M059J (cell line): ENCODE measurements at regions not wholly inside any gene's neighbourhood (a gene's known extent, or its start where the extent isn't known, plus 50 kb on each side); places are given as distances from the start of the nearest gene placed in this dataset.
"Not testable (repeated sequence)": the region's sequence is repeated elsewhere in the genome, so short reads cannot be mapped to it uniquely, and the experiment has no call there.

ENCODE experiments used
- DNase-seq: peaks from one replicate; pipeline ENCODE4 v3.0.0-alpha.2; 2012; ENCODE audit warnings: low read depth

DNA sequence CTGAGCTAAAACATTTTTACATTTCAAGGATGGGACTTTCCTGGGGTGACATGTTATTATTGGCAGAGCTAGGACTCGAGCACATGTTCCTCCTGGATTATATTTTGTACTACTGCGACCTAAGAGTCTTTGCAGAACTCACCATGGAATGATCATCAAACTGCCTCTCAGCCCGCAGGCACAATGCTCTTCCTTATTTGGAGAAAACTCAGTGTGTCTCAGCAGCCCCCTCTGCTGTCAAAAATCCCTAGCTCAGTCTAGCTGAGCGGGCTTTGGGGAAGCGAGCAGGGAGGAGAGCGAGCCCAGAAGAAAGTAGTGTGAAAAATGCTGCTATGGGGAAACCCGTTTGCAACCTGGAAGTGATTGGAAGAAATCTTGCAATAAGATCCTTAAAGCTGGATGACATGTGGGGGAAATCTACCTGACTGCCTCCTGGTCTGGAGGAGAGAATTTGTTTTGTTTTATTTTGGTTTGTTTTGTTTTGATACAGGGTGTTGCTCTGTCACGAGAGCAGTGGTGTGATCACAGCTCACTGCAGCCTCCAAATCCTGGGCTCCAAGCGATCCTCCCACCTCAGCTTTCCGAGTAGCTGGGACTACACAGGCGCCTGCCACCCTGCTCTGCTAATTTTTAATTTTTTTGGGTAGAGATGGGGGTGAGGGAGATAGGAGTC is 89.9 kb upstream of the CLINT1 start:
- DNase-seq: peak; percentile 95

DNA sequence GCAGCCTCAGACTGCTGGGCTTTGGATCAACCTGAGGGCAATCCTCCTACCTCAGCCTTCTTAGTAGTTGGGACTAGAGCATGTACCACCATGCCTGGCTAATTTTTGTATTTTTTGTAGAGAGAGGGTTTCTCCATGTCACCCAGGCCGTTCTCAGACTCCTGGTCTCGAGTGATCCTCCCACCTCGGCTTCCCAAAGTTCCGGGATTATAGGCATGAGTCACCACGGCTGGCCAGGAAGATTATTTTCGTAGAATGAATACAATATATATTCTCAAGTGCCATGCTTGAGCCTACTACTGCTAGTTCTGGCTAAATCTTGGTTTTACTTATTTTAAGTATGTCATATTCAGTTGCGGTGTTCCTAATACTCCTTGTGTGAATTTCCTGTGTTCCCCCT is 88.2 kb upstream of the CLINT1 start:
- DNase-seq: no peak

DNA sequence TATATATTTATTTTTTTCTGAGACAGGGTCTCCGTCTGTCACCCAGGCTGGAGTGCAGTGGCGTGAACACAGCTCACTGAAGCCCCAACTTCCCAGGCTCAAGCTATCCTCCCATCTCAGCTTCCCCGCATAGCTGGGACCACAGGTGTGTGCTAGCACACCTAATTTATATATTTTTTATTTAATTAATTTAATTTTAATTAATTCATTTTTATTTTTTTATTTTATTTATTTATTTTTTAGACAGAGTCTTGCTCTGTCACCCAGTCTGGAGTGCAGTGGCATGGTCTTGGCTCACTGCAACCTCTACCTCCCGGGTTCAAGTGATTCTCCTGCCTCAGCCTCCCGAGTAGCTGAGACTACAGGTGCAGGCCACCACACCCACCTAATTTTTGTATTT is 86.9 kb upstream of the CLINT1 start:
- DNase-seq: not testable (repeated sequence)

DNA sequence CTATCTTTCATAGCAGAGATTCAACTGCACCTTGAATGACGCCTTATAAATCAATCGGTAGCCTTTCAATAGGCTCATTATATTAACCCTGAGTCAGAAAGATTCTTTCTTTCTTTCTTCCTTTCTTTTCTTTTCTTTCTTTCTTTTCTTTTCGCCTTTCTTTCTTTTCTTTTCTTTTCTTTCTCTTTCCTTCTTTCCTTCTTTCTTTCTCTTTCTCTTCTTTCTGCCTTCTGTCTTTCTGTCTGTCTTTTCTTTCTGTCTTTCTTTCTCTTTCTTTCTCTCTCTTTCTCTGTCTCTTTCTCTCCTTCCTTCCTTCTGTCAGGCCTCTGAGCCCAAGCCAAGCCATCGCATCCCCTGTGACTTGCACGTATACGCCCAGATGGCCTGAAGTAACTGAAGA is 86.0 kb upstream of the CLINT1 start:
- DNase-seq: no peak

DNA sequence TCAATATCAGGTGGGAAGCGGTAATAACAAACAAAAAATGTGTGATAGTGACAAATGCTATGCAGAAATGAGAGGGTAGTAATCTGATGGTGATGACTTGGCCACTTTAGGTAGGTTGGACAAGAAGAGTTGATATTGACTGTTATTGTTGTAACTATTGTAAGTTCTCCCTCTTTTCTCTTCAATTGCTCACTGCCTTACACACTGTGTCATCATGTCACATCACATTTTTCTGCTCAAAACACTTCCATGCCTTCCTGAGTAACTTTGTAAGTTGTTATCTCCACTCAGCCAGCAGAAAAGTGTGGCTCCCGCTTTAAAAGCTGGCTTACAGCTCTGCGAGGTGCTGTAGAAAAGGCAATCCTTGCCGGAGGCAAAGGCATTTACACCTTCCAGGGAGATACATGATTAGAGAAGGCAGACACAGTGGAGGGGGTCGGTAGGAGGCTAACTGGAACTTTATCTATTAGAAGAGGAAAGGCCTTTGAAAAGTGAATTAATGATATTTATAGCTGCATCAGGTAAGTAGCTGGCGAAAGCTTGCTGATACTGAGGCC is 85.2 kb upstream of the CLINT1 start:
- DNase-seq: no peak

DNA sequence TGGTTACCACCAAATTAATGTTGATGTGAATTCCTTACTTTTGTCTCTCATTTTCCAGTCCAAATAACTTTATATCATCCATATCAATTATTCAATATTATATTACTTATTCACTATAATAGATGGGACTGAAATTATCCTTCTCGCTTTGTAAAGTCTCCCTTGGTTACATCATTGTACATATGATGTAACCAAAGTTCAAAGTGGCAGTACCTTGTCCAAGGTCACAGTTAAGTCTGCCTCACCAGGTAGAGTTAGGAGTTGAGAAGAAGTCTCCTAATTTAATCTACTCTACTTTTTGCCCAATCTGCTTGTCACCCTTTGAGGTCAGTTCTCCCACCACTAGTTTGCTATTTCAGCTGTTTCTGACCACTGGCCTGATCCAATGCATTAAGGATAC is 83.7 kb upstream of the CLINT1 start:
- DNase-seq: no peak

DNA sequence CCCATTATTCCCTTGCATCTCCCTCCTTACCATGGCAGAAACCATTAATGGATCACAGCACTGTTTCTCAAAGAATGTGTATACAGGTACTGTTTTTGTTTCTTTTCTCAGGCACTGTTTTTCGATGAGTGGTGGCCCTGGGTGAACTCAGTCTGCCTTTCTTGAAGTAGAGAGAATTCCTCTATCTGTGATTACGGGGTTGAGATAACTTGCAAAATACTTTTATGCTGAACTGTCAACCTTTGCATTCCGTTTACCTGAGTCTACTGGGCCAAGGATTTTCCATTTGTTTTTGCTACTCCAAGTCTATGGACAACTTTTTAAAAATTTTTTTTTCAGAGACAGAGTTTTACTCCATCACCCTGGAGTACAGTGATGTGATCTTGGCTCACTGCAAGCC is 82.7 kb upstream of the CLINT1 start:
- peak; percentile 58 for DNase-seq

DNA sequence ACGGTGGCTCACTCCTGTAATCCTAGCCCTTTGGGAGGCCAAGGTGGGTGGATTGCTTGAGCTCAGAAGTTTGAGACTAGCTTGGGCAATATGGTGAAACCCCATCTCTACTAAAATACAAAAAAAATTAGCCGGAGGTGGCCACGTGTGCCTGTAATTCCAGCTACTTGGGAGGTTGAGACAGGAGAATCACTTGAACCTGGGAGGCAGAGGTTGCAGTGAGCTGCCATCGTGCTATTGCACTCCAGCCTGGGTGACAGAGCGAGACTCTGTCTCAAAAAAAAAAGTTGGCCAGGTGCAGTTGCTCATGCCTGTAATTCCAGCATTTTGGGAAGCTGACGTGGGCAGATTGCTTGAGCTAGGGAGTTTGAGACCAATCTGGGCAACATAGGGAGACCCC is 79.2 kb upstream of the CLINT1 start:
- DNase-seq: not testable (repeated sequence)

DNA sequence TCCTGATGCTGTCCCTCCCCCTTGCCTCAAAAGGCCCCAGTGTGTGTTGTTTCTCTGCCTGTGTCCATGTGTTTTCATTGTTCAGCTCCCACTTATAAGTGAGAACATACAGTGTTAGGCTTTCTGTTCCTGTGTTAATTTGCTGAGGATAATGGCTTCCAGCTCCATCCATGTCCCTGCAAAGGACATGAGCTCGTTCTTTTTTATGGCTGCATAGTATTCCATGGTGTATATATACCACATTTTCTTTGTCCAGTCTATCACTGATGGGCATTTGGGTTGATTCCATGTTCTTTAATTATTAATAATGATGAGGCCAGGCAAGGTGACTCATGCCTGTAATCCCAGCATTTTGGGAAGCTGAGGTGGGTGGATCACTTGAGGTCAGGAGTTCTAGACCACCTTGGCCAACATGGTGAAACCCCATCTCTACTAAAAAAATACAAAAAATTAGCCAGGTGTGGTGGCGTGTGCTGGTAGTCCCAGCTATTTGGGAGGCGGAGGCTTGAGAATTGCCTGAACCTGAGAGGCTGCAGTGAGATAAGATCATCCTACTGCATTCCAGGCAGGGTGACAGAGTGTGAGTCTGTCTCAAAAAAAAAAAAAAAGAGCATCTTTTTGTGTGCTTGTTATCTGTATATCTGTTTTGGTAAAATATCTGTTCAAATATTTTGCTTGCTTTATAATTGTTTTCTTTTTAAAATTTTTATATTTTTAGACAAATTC is 78.0 kb upstream of the CLINT1 start:
- not testable (repeated sequence) for DNase-seq

DNA sequence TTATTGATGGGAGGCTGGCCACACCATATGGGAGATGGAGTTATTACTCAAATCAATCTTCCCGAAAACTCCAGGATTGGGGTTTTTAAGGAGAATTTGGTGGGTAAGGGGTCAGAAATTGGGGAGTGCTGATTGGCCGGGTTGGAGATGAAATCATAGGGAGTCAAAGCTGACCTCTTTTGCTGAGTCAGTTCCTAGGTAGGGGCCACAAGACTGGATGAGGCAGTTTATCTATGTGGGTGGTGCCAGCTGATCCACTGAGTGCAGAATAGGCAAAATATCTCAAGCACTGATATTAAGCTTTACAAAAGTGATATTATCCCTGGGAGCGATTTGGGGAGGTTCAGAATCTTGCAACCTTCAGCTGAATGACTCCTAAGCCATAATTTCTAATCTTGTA is 75.7 kb upstream of the CLINT1 start:
- DNase-seq: no peak

DNA sequence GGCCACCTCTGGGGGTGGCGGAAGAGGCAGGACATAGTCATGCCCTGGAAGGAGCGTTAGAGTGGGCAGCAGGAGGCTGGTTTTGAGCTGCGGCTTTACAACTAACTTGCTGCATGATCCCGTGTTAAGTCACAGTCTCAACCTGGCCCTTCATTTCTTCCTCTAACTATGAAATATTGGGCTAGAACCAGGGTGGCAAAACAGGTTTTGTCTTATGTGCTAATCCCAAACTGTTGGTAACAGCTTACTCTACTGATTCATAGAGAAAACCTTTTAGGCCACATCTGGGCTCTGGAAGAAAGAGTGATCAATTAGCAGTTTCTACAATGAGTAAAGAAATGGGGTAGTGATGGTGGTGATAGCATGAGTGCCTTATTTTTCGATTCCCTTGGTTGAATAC is 74.1 kb upstream of the CLINT1 start:
- no peak for DNase-seq

DNA sequence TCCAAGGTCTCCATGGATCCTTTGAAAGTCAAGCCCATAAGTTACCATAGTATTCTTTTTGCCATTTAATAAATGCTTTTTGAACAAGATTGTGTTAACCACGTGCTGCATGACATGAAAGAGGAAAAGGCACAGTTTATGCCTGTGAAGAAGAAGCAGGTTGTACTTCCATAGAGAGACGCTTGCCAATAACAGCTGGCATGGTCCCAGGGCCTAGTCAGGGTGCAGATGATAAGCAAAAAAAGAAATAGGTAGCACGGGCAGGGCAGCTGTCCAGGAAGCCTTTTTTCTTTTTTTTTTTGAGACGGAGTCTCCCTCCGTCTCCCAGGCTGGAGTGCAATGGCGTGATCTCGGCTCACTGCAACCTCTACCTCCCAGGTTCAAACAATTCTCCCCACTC is 71.8 kb upstream of the CLINT1 start:
- DNase-seq: no peak

DNA sequence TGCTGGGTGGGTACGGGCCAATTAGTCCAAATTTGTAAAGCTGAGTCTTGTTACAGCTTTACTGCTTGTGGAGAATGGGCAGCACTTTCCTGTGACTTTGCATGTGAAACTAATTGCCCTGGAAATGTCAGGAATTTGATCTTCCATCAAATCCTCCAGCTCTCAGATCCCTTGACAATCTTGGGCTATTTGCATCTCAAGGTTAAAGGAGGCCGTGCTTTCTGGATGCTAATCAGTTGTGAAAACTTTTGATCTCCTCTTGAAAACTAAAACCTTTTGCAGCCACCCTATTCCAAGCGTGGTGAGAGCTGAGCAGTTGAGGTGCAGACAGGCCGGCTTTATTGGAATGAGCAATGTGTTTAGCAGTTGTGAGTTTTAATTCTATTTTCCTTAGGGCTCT is 68.0 kb upstream of the CLINT1 start:
- no peak for DNase-seq

DNA sequence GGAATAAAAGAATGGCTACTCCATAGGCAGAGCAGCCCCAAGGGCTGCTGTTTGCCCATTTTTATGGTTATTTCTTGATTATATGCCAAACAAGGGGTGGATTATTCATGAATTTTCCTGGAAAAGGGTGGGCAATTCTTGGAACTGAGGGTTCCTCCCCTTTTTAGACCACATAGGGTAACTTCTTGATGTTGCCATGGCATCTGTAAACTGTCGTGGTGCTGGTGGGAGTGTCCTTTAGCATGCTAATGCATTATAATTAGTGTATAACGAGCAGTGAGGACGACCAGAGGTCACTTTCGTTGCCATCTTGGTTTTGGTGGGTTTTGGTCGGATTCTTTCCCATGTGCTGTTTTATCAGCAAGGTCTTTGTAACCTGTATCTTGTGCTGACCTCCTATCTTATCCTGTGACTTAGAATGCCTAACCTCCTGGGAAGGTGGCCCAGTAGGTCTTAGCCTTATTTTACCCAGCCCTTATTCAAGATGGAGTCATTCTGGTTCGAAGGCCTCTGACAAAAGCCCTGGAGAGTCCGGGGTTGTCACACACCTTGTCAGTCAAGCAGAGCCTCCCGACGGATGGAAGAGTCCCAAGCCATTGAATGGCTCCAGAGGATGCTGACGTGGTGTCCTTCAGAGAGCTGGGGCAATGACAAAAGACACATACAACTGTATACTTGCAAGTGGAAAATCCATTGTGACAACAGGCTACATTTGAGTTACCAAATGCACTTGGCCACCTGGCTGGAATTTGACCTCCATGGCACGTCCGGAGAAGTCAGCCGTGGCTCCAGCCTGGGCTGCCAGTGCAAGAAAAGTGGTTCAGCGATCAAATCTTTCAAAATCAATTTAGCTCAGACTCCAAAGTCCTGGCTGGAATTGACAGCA is 67.1 kb upstream of the CLINT1 start:
- DNase-seq: no peak

DNA sequence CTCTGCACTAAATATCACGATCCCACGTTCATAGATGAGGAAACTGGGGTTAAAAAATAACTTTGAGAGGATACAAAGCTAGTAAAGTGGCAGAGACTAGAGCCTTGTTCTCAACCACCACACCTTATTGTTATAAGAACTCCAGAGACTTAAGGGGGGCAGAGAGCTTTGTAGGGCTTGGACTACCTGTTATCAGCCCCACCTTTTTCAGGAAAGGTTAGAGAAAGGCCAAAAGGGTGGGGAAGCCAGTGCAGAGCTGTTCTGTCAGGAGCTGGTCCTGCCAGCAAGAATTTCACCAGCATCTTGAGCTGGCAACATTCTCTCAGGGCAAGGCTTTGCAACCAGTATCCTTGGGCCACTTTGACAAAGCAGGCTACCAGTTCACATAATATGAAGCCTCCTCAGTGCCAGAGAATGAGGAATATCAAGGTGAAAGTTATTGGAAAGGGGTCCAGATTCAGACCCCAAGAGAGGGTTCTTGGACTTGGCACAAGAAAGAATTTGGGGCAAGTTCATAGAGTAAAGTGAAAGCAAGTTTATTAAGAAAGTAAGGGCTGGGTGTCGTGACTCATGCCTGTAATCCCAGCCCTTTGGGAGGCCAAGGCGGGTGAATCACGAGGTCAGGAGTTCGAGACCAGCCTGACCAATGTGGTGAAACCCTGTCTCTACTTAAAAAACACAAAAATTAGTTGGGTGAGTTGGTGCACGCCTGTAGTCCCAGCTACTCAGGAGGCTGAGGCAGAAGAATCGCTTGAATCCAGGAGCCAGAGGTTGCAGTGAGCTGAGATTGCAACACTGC is 66.2 kb upstream of the CLINT1 start:
- peak; percentile 16 for DNase-seq

DNA sequence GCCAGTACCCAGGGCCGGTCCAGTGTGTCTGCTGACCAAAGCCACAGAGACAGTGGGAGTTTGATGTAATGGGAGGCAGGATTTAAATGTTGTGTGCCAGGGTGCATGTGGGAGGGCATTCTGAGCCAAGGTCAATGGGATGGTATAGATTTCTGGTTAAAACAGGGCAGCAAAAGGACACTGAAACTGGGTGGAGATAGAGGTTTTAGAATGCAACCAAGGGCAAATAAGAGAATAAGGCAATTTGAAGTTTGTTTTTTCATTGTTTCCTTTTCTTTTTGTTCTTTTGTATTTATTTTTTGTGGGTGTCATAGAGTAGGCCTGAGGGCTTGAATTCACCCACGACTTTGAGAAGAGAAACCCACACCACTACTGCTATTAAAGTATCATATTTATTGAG is 65.5 kb upstream of the CLINT1 start:
- DNase-seq: no peak

DNA sequence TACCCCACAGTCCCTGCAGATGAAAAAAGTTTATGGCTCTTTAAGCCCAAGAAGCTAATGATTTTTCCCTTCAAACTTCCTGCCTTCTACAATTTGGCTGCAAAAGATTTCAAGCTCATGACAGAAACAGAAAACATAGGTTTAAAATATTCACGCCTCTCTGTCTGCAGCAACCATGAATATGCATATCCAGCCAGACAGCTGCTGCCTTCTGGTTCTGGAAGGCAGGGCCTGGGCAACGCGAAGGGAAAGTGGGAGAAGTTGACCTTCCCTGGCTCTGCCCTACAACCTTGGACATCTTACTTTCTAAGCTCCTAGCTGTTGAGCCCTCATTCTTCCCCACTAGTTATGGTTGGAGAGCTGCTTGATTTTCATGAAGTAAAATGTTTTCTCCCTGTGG is 64.8 kb upstream of the CLINT1 start:
- DNase-seq: no peak

DNA sequence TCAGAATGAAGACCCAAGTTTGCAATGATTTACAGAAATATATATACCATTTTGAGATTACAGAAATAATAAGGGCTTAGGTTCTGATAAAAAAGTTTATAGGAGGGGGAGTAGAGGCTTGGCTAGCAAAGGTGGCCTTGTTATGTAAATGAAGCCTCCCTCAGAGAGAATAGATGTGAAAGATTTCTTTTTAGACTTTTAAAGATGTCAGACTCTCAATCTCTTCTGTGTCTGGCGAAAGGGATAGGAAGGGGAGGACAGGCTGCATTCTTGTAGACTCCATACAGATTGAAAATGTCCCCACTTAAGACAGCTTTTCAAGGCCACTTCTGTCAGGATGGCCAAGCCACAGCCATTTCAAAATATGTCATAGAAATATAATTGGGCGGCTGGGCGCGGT is 63.1 kb upstream of the CLINT1 start:
- DNase-seq: no peak

DNA sequence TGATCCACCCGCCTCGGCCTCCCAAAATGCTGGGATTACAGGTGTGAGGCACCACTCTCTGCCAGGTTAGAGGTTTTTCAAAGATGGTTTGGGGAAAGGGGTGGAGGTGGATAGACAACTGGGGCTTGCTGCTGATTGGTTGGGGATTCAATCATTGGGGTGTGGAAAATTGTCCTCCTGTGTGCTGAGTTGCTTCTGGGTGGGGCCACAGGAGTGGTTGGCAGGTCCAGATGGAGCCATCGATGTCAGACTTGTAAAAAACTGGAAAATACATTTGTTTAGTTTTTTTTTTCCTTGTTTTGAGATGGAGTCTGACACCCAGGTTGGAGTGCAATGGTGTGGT is 61.9 kb upstream of the CLINT1 start:
- no peak for DNase-seq

DNA sequence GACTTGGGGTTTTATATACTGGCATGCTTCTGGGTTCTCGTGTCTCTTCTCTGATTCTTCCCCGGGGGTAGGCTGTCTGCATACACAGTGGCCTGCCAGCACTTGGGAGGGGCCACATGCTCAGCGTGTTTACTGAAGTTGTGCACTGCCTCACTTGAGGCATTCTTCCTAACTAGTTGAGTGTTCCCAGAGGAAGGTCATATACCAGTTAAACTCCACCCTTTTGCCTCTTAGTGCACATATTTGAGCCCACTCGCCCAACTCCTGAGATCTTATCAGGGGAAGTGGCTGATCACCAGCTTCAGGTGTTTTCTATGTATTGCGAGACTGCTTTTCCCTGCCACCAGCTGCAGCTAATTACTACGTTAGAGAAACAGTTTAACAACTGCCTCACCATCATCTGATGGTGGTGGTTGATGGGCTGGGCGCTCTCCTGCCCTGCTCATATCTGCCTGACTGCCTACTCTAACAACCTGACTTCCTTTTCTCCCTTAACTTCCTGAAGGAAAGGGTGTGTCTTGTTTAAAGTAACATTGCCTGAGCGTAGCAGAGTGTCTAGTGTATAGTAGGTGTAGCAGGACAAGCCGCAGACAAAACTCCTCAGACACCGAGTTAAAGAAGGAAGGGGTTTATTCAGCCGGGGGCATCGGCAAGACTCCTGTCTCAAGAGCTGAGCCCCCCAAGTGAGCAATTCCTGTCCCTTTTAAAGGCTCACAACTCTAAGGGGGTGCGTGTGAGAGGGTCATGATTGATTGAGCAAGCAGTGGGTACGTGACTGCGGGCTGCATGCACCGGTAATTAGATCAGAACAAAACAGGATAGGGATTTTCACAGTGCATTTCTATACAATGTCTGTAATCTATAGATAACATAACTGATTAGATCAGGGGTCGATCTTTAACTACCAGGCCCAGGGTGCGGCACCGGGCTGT is 60.1 kb upstream of the CLINT1 start:
- peak; percentile 44 for DNase-seq
